T-helper 17 cell (primary cell): ENCODE measurements at regions not wholly inside any gene's neighbourhood (a gene's known extent, or its start where the extent isn't known, plus 50 kb on each side); places are given as distances from the start of the nearest gene placed in this dataset.

Experiments used
- ATAC-seq: fragments of 150-1000 bp; cut with Tn5 transposase; 2 replicates; pipeline ENCODE4 v1.10.0; 2021; ENCODE audit warnings: mild to moderate bottlenecking, moderate library complexity
- DNase-seq, 3 donors: peaks; one replicate each; pipeline versions ENCODE4 v3.0.0 to v3.0.0-alpha.2; 2020 to 2021
- H3K9me3 ChIP-seq: one replicate; pipeline ENCODE4 v1.7.0; 2013; ENCODE audit warnings: low read length, mild to moderate bottlenecking; ENCODE audit not compliant: control insufficient read depth, poor library complexity, severe bottlenecking
- H3K27ac Mint-ChIP-seq: one replicate; pipeline ENCODE4 v1.8.0; 2022; ENCODE audit warnings: mild to moderate bottlenecking, moderate library complexity, mixed read lengths
- H3K27me3 Mint-ChIP-seq: one replicate; pipeline ENCODE4 v1.8.0; 2022; ENCODE audit warnings: mixed read lengths
- H3K36me3 Mint-ChIP-seq: one replicate; pipeline ENCODE4 v1.8.0; 2022; ENCODE audit warnings: low read depth, mixed read lengths
- H3K4me1 Mint-ChIP-seq: one replicate; pipeline ENCODE4 v1.8.0; 2022; ENCODE audit warnings: mild to moderate bottlenecking, mixed read lengths
- H3K4me3 Mint-ChIP-seq: one replicate; pipeline ENCODE4 v1.8.0; 2022; ENCODE audit warnings: mild to moderate bottlenecking, moderate library complexity, mixed read lengths

DNA sequence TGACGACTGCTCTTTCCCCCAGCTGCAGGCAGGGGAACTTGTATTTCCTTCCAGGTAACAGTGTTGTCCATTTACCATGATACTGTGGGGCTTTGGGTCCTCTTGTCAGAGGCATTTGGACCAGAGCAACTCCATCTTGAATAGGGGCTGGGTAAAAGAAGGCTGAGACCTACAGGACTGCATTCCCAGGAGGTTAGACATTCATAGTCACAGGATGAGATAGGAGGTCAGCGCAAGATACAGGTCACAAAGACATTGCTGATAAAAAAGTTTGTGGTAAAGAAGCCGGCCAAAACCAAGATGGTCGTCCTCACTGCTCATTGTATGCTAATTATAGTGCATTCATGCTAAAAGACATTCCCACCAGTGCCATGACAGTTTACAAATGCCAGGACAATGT, 249.5 kb downstream of the SLC4A3 start:
- Mint-ChIP-seq H3K4me1 (no peaks in the 10 kb centered on the region), H3K4me3 (no peak overlapping the region), H3K27ac (no peak overlapping the region), H3K36me3 (no peaks in the 10 kb centered on the region), H3K27me3 (peaks cover 11% of the 10 kb centered on the region)
- DNase-seq (no peak), ATAC-seq (no peak)
- no peaks in the 10 kb centered on the region for H3K9me3 ChIP-seq

DNA sequence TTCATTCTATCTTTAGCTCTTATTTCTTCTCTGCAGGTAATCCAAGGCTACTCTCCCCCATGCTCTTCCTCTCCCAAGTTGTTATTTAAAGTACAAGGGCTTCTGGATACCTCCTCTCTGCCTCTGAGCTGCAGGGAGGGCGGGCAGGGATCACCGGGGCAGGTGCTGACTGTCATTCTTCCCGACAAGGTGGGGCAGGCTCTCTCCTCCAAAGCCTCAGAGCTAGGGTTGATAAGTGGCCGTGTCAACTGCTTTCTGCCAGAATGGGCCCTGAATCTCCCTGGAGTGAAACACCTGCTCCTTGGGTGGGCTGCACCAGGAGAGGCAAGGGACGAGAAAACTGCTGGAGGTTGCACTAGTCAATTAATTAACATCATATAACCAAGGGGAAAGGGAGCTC, 250.3 kb downstream of the SLC4A3 start:
- H3K9me3 ChIP-seq: no peaks in the 10 kb centered on the region
- Mint-ChIP-seq H3K4me3 (no peak overlapping the region), H3K27ac (no peak overlapping the region), H3K36me3 (no peaks in the 10 kb centered on the region), H3K4me1 (no peaks in the 10 kb centered on the region), H3K27me3 (peaks cover 6% of the 10 kb centered on the region)
- DNase-seq: no peak
- ATAC-seq: no peak

DNA sequence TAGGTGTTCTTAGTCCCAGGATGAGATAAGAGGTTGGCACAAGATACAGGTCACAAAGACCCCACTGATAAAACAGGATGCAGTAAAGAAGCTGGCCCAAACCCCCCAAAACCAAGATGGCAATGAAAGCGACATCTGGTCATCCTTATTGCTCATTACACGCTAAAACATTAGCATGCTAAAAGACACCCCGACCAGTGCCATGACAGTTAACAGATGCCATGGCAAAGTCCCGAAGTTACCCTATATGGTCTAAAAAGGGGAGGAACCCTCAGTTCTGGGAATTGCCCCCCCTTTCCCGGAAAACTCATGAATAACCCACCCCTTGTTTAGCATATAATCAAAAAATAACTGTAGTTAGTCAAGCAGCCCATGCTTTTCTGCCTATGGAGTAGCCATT, 251.1 kb downstream of the SLC4A3 start:
- no peak for DNase-seq
- H3K9me3 ChIP-seq: no peaks in the 10 kb centered on the region
- no peaks in the 10 kb centered on the region for H3K4me1 Mint-ChIP-seq
- no peak overlapping the region for H3K4me3 Mint-ChIP-seq
- peaks cover 6% of the 10 kb centered on the region for H3K27me3 Mint-ChIP-seq
- ATAC-seq: no peak
- no peaks in the 10 kb centered on the region for H3K36me3 Mint-ChIP-seq
- H3K27ac Mint-ChIP-seq: no peak overlapping the region

DNA sequence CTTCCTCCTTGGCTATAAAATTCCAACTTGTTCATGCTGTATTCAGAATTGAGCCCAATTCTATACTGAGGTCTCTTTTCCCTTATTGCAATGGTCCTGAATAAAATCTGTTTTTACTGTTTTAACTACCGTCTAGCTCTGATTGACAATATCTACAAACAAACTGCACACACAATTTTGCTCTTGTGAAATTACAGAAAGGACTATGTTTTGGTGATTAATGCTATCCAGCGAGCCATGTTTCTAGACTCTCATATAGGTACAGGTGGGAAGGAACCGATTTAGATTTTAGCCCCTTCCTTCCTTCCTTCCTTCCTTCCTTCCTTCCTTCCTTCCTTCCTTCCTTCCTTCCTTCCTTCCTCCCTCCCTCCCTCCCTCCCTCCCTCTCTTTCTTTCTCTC, 254.4 kb downstream of the SLC4A3 start:
- Mint-ChIP-seq H3K36me3 (no peaks in the 10 kb centered on the region), H3K27ac (no peak overlapping the region), H3K4me3 (no peak overlapping the region), H3K4me1 (no peaks in the 10 kb centered on the region), H3K27me3 (peaks cover 5% of the 10 kb centered on the region)
- ATAC-seq (no peak), DNase-seq (no peak)
- no peaks in the 10 kb centered on the region for H3K9me3 ChIP-seq

DNA sequence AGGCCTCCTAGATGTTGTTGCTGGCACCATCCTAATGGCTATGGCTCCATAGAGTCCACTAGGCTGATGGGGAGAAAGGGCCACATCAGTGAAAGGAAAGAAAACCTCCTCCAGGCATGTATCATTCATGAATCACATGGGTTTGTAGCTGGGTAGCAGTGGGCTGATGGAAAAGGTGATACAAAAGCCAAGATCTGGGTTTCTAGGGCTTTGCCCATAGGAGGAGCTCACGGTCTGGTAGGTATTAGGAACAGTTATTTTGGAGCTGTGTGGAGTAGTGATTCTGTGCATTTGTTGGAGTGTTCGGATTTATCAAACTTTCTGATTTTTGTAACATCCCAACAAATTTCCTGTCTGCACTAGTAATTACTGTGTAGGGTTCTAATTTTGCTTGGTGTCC, 259.2 kb downstream of the SLC4A3 start:
- Mint-ChIP-seq H3K4me3 (no peak overlapping the region), H3K27ac (no peak overlapping the region), H3K27me3 (peaks cover 10% of the 10 kb centered on the region), H3K4me1 (no peaks in the 10 kb centered on the region), H3K36me3 (no peaks in the 10 kb centered on the region)
- no peaks in the 10 kb centered on the region for H3K9me3 ChIP-seq
- ATAC-seq (no peak), DNase-seq (no peak)

DNA sequence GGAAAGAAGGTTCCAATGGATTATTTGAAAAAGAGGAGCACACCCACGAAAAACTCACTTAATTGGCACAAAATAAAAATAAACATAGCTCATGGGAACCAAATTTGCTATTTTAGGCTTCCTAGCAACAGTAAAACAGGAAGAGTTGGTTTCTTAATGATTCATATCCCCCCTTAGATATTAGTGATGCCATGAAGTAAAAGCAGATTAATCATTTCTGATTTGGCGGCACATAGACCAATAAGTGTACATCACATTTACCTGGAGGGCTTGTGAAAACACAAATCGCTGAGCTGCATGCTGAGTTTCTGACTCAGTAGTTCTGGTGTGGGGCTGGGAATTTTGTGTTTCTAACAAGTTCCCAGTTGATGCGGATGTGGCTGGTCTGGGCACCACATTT, 260.4 kb downstream of the SLC4A3 start:
- H3K9me3 ChIP-seq: no peaks in the 10 kb centered on the region
- H3K27me3 Mint-ChIP-seq: peaks cover 10% of the 10 kb centered on the region
- DNase-seq (no peak), ATAC-seq (no peak)
- no peaks in the 10 kb centered on the region for H3K4me1 Mint-ChIP-seq
- no peak overlapping the region for H3K27ac Mint-ChIP-seq
- no peaks in the 10 kb centered on the region for H3K36me3 Mint-ChIP-seq
- no peak overlapping the region for H3K4me3 Mint-ChIP-seq

DNA sequence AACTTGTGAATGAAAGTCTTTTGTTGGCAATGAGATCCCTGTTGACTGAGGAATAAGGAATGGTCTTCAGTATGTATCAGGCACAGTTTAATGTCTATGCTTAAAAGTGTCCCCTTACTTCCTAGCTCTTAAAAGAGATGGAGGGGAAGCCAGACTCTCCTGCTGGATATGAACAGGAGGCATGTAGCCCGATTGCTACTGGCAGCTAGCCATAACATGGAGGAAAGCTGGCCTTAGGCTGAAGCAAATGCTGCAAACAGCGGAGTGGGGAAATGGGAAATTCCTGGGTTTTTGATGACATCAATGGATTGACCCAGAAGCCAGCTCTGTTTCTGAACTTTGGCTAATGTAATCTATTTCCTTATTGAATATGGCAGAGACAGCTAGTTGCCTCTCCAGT, 266.1 kb downstream of the SLC4A3 start:
- Mint-ChIP-seq H3K36me3 (no peaks in the 10 kb centered on the region), H3K4me1 (no peaks in the 10 kb centered on the region), H3K27me3 (peaks cover 4% of the 10 kb centered on the region), H3K4me3 (no peak overlapping the region), H3K27ac (no peak overlapping the region)
- DNase-seq: no peak
- H3K9me3 ChIP-seq: no peaks in the 10 kb centered on the region
- ATAC-seq: no peak

DNA sequence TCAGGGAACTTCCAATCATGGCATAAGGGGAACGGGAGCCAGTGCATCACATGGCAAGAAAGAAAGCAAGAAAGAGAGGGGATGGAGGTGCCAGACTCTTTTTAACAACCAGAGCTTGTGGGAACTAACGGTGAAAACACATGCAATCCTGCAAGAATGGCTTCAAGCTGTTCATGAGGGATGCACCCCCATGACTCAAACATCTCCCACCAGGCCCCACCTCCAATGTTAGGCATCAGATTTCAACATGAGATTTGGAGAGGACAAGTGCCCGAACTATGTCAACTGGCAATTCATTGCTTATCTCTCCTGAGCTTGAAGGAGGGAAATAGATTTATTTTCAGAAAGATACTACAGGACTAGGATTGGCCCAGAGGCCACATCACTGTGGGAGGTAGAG, 270.0 kb downstream of the SLC4A3 start:
- Mint-ChIP-seq H3K36me3 (no peaks in the 10 kb centered on the region), H3K27ac (no peak overlapping the region), H3K27me3 (peaks cover 5% of the 10 kb centered on the region), H3K4me3 (no peak overlapping the region), H3K4me1 (no peaks in the 10 kb centered on the region)
- H3K9me3 ChIP-seq: no peaks in the 10 kb centered on the region
- ATAC-seq: no peak
- no peak for DNase-seq

DNA sequence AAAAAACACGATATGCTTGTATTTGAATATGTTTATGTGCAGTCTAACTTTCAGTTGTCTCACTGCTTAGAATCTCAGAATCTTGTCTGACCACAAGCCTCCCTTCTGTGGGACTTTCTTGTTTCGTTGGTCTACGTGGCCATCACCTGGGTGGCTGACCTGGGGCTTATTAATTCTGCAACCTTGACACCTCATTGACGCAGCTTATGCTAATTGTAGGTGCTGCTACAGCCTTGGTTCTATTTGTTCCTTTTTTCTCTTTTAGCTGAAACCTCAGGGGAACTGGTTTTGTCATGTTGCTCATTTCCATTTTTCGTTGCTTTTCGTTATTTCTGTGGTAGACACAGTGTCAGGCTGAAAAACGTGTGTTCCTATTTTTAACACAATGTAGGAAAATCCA, 273.7 kb downstream of the SLC4A3 start:
- no peak for ATAC-seq
- Mint-ChIP-seq H3K27me3 (peaks cover 5% of the 10 kb centered on the region), H3K36me3 (no peaks in the 10 kb centered on the region), H3K4me3 (no peak overlapping the region), H3K27ac (no peak overlapping the region), H3K4me1 (no peaks in the 10 kb centered on the region)
- DNase-seq: no peak
- no peaks in the 10 kb centered on the region for H3K9me3 ChIP-seq

DNA sequence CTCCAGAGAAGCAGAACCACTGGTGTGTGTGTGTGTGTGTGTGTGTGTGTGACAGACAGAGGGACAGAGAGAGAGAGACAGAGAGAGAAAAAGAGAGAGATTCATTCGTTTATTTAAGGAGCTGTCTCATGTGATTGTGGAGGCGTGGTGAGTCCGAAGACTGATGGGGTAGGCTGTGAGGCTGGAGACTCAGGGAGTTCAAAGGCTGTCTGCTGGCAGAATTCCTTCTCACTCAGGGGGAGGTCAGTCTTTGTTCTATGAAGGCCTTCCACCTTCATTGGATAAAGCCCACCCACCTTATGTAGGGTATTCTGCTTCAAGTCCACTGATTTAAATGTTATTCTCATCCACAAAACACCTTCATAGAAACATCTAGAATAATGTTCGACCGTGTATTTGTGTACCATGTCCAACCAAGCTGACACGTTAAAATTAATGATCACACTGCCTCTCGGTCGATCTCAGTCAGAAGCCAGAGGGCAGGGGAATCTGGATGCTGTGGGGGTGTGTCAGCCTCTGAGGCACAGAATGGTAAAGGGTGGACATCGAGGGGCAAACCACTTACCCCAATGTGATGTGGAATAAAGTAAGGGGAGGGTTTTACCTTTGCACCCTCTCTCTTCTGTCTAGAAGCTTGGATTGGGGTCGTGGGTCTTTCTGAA, 275.6 kb downstream of the SLC4A3 start:
- Mint-ChIP-seq H3K4me3 (no peak overlapping the region), H3K4me1 (no peaks in the 10 kb centered on the region), H3K27me3 (peaks cover 16% of the 10 kb centered on the region), H3K36me3 (no peaks in the 10 kb centered on the region), H3K27ac (no peak overlapping the region)
- no peak for DNase-seq
- H3K9me3 ChIP-seq: no peaks in the 10 kb centered on the region
- ATAC-seq: no peak

DNA sequence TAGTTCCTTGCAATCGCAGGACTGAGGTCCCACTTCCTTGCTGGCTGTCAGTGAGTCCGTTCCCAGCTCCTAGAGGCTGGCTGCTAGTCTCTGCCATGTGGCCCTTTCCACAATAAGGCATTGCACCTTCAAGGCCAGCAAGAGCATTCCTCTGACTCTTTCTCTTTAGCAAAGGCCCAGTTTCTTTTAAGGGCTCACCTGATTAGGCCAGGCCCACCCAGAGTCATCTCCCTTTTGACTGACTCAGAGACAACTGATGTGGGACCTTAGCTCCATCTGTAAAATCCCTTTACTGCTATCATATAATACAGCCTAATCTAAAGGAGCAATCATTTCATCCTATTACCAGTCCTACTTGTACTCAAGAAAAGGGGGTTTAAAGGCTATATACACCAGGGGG, 278.2 kb downstream of the SLC4A3 start:
- Mint-ChIP-seq H3K36me3 (no peaks in the 10 kb centered on the region), H3K4me1 (no peaks in the 10 kb centered on the region), H3K27ac (no peak overlapping the region), H3K4me3 (no peak overlapping the region), H3K27me3 (peaks cover 14% of the 10 kb centered on the region)
- no peak for DNase-seq
- no peaks in the 10 kb centered on the region for H3K9me3 ChIP-seq
- no peak for ATAC-seq

DNA sequence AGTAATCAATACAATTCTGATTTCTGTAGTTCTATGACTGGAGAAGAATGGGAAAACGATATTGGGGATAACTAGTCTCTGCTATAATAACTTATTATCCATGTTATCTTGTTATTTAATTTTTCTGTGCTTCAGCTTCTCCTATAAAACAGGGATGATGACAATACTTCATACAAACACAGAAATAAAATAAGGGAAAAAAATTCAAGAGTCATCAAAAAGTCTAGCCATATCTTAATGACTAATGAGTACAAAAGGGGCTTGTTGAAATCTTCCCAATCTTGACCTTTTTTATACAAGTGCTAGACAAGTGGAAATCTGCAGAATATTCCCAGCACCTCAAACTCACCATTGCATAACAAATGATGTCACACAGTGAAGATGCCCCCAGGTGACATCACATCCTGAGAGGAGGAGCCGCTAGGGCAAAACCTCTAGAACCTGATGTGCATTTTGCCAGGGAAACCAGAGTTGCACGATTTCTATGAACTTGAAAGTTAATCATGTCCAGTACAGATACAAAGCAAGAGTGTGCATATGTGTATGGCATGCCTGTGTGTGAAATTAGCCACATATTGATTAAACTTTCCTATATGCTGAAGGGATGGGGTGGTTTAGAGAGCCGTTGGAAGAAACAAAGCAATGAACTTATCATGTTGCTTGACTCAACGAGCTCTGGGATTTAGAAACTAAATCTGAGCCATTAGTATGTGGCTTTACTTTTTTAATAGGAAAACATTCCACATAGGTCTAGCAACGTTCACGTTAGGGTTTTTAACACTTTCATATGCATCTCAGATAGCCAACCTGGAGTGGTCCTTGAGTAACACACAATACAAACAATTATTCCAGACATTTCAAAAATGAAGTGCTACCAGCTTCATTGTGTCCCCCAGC, 278.9 kb downstream of the SLC4A3 start:
- H3K27ac Mint-ChIP-seq: no peak overlapping the region
- DNase-seq (no peak), ATAC-seq (no peak)
- H3K27me3 Mint-ChIP-seq: peaks cover 12% of the 10 kb centered on the region
- H3K4me3 Mint-ChIP-seq: no peak overlapping the region
- no peaks in the 10 kb centered on the region for H3K4me1 Mint-ChIP-seq
- no peaks in the 10 kb centered on the region for H3K9me3 ChIP-seq
- no peaks in the 10 kb centered on the region for H3K36me3 Mint-ChIP-seq

DNA sequence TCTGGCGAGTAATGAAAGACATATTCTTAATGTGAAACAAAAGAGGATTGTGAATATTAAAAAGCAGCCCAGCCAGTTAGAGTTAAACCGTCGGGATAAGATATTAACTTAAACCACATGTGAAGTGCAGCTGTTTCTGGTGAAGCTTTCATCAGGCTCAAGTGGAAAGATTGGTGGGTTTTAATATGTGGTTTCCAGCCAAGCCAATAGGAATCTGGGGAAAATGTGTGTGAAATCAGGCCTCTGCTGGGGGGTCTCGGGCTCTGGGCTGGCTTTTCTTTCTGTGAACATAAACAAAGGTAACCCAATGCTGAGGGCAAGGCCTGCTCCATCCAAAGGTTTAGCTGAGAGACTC, 279.6 kb downstream of the SLC4A3 start:
- H3K27ac Mint-ChIP-seq: no peak overlapping the region
- no peak for ATAC-seq
- DNase-seq: no peak
- H3K36me3 Mint-ChIP-seq: no peaks in the 10 kb centered on the region
- H3K4me3 Mint-ChIP-seq: no peak overlapping the region
- no peaks in the 10 kb centered on the region for H3K9me3 ChIP-seq
- H3K4me1 Mint-ChIP-seq: no peaks in the 10 kb centered on the region
- H3K27me3 Mint-ChIP-seq: peaks cover 12% of the 10 kb centered on the region

DNA sequence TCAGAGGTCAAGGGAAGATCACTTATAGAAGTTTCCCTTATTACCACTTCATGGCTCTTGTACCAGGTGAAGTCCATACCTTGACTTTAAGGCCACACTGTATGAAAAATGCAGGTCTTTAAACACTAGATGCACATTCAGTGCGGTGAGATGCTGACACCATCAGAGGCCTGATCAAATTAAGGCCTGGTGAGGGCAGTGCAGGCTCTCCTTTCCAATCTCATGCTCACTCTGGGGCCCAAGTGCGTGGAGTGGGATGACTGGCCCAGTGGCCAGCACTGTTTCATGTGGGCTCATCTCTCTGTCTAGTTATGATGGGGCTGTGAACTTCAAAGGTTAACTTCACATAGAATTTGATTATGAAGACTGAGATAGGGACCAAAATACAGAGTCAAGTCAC, 281.1 kb downstream of the SLC4A3 start:
- H3K36me3 Mint-ChIP-seq: no peaks in the 10 kb centered on the region
- no peak for DNase-seq
- H3K4me3 Mint-ChIP-seq: no peak overlapping the region
- no peaks in the 10 kb centered on the region for H3K4me1 Mint-ChIP-seq
- peaks cover 12% of the 10 kb centered on the region for H3K27me3 Mint-ChIP-seq
- ATAC-seq: no peak
- no peak overlapping the region for H3K27ac Mint-ChIP-seq
- no peaks in the 10 kb centered on the region for H3K9me3 ChIP-seq
